ENCODE measurements at regions not wholly inside any gene's neighbourhood (a gene's known extent, or its start where the extent isn't known, plus 50 kb on each side); places are given as distances from the start of the nearest gene placed in this dataset.
"Not testable (repeated sequence)": the region's sequence is repeated elsewhere in the genome, so short reads cannot be mapped to it uniquely, and the experiment has no call there.

GRCh38 chr2:34239511-34239910 is 640.4 kb upstream of the FAM98A start:
- peaks cover 10 to 35% (median 19%) of the 10 kb centered on the region in 3 donors for H3K4me1 ChIP-seq (ENCODE audit: control insufficient read depth in 2 of 3, insufficient read depth in 2 of 3, low read depth in 1 of 3, low read length in 3 of 3)
- H3K4me3 ChIP-seq (ENCODE audit: low read length in 3 of 3), result no peak overlapping the region
- peak overlapping the region in 1 of 2 donors; percentile 26 for H3K27ac ChIP-seq (ENCODE audit: low read depth in 2 of 2, low read length in 2 of 2)
- no peaks in the 10 kb centered on the region for H3K27me3 ChIP-seq (ENCODE audit: control insufficient read depth, insufficient read depth, low read length)
- intact Hi-C loops (cut with DNase I), result no loop called here
- FAIRE-seq (no peak), DNase-seq (no peak)
- TF ChIP-seq CTCF (IDR thresholded peaks at IDR 0.05; ENCODE audit: borderline replicate concordance, extremely low read depth, insufficient read depth), result no peak
- H3K9me3 ChIP-seq (ENCODE audit: control insufficient read depth in 2 of 3, insufficient read depth in 1 of 3, low read length in 3 of 3), result peaks cover 2 to 6% (median 2%) of the 10 kb centered on the region in 3 donors
- H3K36me3 ChIP-seq (ENCODE audit: control insufficient read depth in 2 of 3, insufficient read depth in 3 of 3, low read length in 3 of 3), result no peaks in the 10 kb centered on the region
- H3K9ac ChIP-seq (ENCODE audit: low read length in 3 of 3), result no peak overlapping the region

- no peaks in the 10 kb centered on the region for H3K36me3 ChIP-seq (ENCODE audit: control insufficient read depth in 2 of 3, insufficient read depth in 3 of 3, low read length in 3 of 3)
- peaks cover 0 to 6% (median 2%) of the 10 kb centered on the region in 3 donors for H3K9me3 ChIP-seq (ENCODE audit: control insufficient read depth in 2 of 3, insufficient read depth in 1 of 3, low read length in 3 of 3)
- peaks cover 0 to 5% (median 3%) of the 10 kb centered on the region in 3 donors for H3K4me1 ChIP-seq (ENCODE audit: control insufficient read depth in 2 of 3, insufficient read depth in 2 of 3, low read depth in 1 of 3, low read length in 3 of 3)
- H3K9ac ChIP-seq (ENCODE audit: low read length in 3 of 3), result no peak overlapping the region
- no peak for TF ChIP-seq CTCF (IDR thresholded peaks at IDR 0.05; ENCODE audit: borderline replicate concordance, extremely low read depth, insufficient read depth)
- no peaks in the 10 kb centered on the region for H3K27me3 ChIP-seq (ENCODE audit: control insufficient read depth, insufficient read depth, low read length)
- H3K4me3 ChIP-seq (ENCODE audit: low read length in 3 of 3), result no peak overlapping the region
- FAIRE-seq (no peak), DNase-seq (no peak)
- H3K27ac ChIP-seq (ENCODE audit: low read depth in 2 of 2, low read length in 2 of 2), result no peak overlapping the region
- intact Hi-C loops (cut with DNase I), result no loop called here
These were observed 635.7 kb upstream of the FAM98A start for GRCh38 chr2:34234823-34235222.

GRCh38 chr2:34229998-34230397 is 630.9 kb upstream of the FAM98A start:
- peaks cover 0 to 4% (median 0%) of the 10 kb centered on the region in 3 donors for H3K4me1 ChIP-seq (ENCODE audit: control insufficient read depth in 2 of 3, insufficient read depth in 2 of 3, low read depth in 1 of 3, low read length in 3 of 3)
- DNase-seq (no peak), FAIRE-seq (no peak)
- intact Hi-C loops (cut with DNase I), result no loop called here
- no peak overlapping the region for H3K4me3 ChIP-seq (ENCODE audit: low read length in 3 of 3)
- no peaks in the 10 kb centered on the region for H3K27me3 ChIP-seq (ENCODE audit: control insufficient read depth, insufficient read depth, low read length)
- no peak overlapping the region for H3K27ac ChIP-seq (ENCODE audit: low read depth in 2 of 2, low read length in 2 of 2)
- H3K36me3 ChIP-seq (ENCODE audit: control insufficient read depth in 2 of 3, insufficient read depth in 3 of 3, low read length in 3 of 3), result no peaks in the 10 kb centered on the region
- no peak overlapping the region for H3K9ac ChIP-seq (ENCODE audit: low read length in 3 of 3)
- no peaks in the 10 kb centered on the region for H3K9me3 ChIP-seq (ENCODE audit: control insufficient read depth in 2 of 3, insufficient read depth in 1 of 3, low read length in 3 of 3)
- no peak for TF ChIP-seq CTCF (IDR thresholded peaks at IDR 0.05; ENCODE audit: borderline replicate concordance, extremely low read depth, insufficient read depth)

GRCh38 chr2:34215174-34215573 is 616.1 kb upstream of the FAM98A start:
- intact Hi-C loops (cut with DNase I), result no loop called here
- DNase-seq (no peak), FAIRE-seq (no peak)
- TF ChIP-seq CTCF (IDR thresholded peaks at IDR 0.05; ENCODE audit: borderline replicate concordance, extremely low read depth, insufficient read depth), result no peak
- Histone ChIP-seq H3K27me3 (ENCODE audit: control insufficient read depth, insufficient read depth, low read length) (no peaks in the 10 kb centered on the region), H3K4me3 (ENCODE audit: low read length in 3 of 3) (no peak overlapping the region), H3K9me3 (ENCODE audit: control insufficient read depth in 2 of 3, insufficient read depth in 1 of 3, low read length in 3 of 3) (peaks cover 0 to 3% (median 2%) of the 10 kb centered on the region in 3 donors), H3K36me3 (ENCODE audit: control insufficient read depth in 2 of 3, insufficient read depth in 3 of 3, low read length in 3 of 3) (no peaks in the 10 kb centered on the region), H3K27ac (ENCODE audit: low read depth in 2 of 2, low read length in 2 of 2) (no peak overlapping the region), H3K4me1 (ENCODE audit: control insufficient read depth in 2 of 3, insufficient read depth in 2 of 3, low read depth in 1 of 3, low read length in 3 of 3) (no peaks in the 10 kb centered on the region), H3K9ac (ENCODE audit: low read length in 3 of 3) (no peak overlapping the region)

- H3K4me3 ChIP-seq (ENCODE audit: low read length in 3 of 3); H3K36me3 ChIP-seq (ENCODE audit: control insufficient read depth in 2 of 3, insufficient read depth in 3 of 3, low read length in 3 of 3); DNase-seq; H3K4me1 ChIP-seq (ENCODE audit: control insufficient read depth in 2 of 3, insufficient read depth in 2 of 3, low read depth in 1 of 3, low read length in 3 of 3); H3K9ac ChIP-seq (ENCODE audit: low read length in 3 of 3); FAIRE-seq; H3K27me3 ChIP-seq (ENCODE audit: control insufficient read depth, insufficient read depth, low read length); intact Hi-C loops (cut with DNase I); H3K9me3 ChIP-seq (ENCODE audit: control insufficient read depth in 2 of 3, insufficient read depth in 1 of 3, low read length in 3 of 3); H3K27ac ChIP-seq (ENCODE audit: low read depth in 2 of 2, low read length in 2 of 2): not testable (repeated sequence)
These were observed 611.3 kb upstream of the FAM98A start for GRCh38 chr2:34210382-34210781.

Measured in kidney (tissue), 13 donors.